Choroid plexus epithelial cell (primary cell): ENCODE measurements at regions not wholly inside any gene's neighbourhood (a gene's known extent, or its start where the extent isn't known, plus 50 kb on each side); places are given as distances from the start of the nearest gene placed in this dataset.

Source experiments
- DNase-seq: peaks from one replicate; pipeline ENCODE4 v3.0.0-alpha.2; 2010; ENCODE audit warnings: low read depth
- H3K4me3 ChIP-seq: 2 replicates; pipeline ENCODE4 v1.5.1; 2011; ENCODE audit warnings: low read depth, mild to moderate bottlenecking, control low read depth, low read length, moderate library complexity
- CTCF ChIP-seq: conservative IDR thresholded peaks from 2 replicates; pipeline ENCODE4 v1.5.1; 2011; ENCODE audit warnings: low read depth, mild to moderate bottlenecking, control low read depth, inconsistent platforms, low read length, moderate library complexity

GRCh38 chr5:93894601-93895354 is 153.4 kb upstream of the POU5F2 start:
- H3K4me3 ChIP-seq: no peak overlapping the region
- peak; percentile 57 for DNase-seq
- peak; percentile 71 for TF ChIP-seq CTCF

- DNase-seq: no peak
- no peak for TF ChIP-seq CTCF
- no peak overlapping the region for H3K4me3 ChIP-seq
Measured at GRCh38 chr5:93893075-93893474, 151.7 kb upstream of the POU5F2 start.

GRCh38 chr5:93892481-93892880 is 151.1 kb upstream of the POU5F2 start:
- DNase-seq: no peak
- no peak overlapping the region for H3K4me3 ChIP-seq
- no peak for TF ChIP-seq CTCF

- H3K4me3 ChIP-seq: no peak overlapping the region
- no peak for TF ChIP-seq CTCF
- DNase-seq: no peak
Measured at GRCh38 chr5:93891491-93892480, 150.4 kb upstream of the POU5F2 start.

GRCh38 chr5:93890657-93891056 is 149.3 kb upstream of the POU5F2 start:
- DNase-seq: peak; percentile 38
- H3K4me3 ChIP-seq: no peak overlapping the region
- TF ChIP-seq CTCF: no peak

GRCh38 chr5:93887678-93888077 is 146.3 kb upstream of the POU5F2 start:
- no peak for TF ChIP-seq CTCF
- H3K4me3 ChIP-seq: no peak overlapping the region
- DNase-seq: no peak
